GM21576 (cell line): ENCODE measurements at regions not wholly inside any gene's neighbourhood (a gene's known extent, or its start where the extent isn't known, plus 50 kb on each side); places are given as distances from the start of the nearest gene placed in this dataset.
"Not testable (repeated sequence)": the region's sequence is repeated elsewhere in the genome, so short reads cannot be mapped to it uniquely, and the experiment has no call there.

ENCODE experiments used
- ATAC-seq: cut with Tn5 transposase; IDR thresholded peaks from one replicate; pipeline ENCODE4 v1.9.1; 2021; ENCODE audit warnings: mild to moderate bottlenecking, moderate library complexity; ENCODE audit not compliant: unreplicated experiment

DNA sequence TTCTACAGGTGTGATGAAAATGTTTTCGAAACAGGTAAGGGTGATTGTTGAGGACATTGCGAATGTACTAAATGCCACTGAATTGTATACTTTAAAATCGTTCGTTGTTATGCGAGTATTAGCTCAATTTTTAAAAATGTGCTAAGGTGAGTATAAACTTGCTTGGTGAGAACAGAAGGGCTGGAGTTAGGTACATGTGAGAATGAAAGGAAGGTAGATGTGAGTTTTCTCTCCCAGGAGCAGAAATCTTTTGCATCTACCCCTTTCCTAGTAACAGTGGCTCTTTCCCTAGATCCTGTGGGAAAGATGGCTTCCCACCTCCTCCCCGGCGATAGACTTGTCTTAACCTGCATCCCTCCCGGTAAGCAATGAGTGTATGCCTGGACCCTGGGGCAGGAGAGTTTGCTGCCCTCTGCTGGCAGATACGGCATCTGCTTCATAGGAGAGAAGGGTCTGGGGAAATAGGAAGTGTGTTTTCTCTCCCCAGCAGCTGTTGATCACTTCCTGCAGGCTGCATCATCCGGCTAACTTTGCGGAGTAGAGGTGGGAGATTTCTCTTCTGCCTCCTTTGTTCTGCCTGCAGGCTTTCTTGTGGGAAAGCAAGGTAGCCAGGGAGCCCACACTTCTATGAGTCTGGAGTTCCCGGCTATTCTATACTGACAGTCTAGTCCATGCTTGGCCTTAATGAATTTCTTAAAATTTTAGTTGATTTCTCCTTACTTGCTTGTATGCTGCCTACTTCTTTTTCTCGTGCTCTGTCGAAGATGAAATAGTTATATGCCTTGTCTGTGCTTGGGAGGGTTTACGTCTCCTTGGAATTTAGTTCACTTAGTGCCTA, 373.3 kb upstream of the SEMA6A start:
- ATAC-seq = peak; percentile 100

GRCh38 chr5:116945613-116946382, 371.2 kb upstream of the SEMA6A start:
- ATAC-seq = not testable (repeated sequence)

DNA sequence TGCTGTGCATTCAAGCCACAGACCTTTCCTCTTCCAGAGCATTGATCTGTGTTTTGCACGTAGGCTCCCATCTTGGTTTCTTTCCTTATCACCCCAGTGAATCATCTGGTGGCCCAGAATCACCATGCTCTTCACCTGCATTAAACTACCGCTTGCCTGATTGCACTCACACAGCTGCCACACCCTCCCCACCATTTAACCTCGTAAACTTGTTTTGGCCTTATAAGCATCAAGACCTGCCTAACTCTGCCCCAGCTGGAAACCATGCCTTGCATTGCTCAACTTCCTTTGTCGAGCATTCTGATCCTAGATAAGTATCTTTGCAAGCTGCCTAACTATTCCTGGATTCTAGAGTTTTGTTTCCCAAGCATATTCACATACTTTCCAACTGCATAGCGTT, 369.6 kb upstream of the SEMA6A start:
- no peak for ATAC-seq

DNA sequence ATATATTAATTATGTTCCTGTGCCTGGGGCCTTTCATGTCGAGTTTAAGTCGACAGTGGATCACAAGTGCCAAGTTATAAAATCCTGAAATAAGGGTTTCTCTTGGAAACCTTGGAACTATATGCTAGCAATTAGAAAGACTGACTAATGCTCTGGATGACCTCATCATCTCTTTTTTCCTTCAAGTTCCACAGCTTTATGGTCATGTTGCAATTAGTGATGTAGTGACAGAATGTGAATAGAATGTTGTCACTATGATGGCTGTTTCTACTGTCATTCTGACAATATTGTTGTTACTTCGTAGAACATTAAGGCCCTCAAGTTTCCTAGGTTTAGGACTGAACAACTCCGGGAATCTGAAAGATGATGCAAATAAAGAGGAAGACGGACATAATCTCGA, 368.0 kb upstream of the SEMA6A start:
- ATAC-seq = no peak

DNA sequence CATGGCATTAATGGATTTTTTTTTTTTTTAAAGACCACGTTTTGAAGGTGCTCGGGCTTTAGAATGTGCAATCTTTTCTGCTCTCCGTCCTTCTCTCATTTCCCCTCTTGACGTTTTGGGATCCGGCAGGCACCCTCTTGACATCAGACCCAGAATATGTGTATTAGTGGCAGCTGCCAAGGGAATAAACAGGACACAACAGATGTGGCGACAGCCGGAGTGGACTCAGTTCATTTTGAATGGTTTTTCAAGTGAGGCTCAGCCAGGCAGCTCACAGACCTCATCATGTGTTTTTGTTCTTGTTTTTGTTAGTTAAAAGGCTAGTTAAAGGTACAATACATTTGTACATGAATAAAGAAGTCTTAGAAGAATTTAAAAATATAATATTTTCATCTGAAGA, 365.0 kb upstream of the SEMA6A start:
- ATAC-seq = no peak

- no peak for ATAC-seq
These were observed 363.9 kb upstream of the SEMA6A start for GRCh38 chr5:116938488-116938887.

DNA sequence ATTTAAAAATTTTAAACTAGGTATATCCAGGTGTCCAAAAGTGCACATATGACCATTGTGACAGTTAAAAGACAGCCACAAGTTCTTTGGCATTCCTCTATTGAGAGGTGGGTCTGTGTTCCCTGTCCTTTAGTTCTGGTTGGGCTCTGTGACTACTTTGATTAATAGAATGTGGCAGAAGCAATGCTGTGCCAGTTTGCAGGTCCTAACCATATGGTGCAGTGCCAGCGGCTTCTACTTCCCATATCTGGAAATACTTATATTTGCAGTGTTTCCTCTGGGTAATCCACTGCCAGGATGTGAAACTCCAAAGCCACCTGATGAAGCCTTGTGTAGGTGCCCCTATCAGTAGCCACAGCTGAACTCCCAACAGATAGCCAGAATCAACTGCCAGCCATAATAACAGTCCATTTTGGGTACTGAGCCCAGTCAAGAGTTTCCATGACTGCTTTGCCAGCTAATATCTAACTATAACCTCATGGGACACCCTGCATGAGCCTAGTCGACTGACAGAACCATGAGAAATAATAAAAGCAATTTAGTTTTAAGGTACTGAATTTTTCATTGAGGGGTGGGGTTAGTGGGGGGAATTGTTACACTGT, 361.0 kb upstream of the SEMA6A start:
- no peak for ATAC-seq

DNA sequence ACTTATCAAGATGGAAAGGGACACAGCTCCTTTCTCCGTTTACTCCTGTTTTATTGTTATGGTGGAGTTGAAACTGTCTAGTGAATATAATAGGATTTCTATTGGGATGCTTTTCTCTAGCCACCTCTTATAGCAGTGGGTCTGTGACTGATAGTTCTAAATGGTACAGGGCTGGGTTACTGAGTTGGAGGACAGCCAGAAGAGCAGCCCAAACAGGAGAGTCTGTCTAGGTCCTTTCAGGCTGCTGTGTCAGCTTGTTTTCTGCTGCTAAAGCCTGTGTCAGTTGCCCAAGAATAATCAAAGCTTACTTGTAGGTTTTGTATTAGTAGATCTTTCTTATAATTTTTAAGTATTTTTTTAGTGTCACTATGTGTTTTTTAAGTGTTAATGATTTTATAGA, 356.0 kb upstream of the SEMA6A start:
- ATAC-seq = no peak

DNA sequence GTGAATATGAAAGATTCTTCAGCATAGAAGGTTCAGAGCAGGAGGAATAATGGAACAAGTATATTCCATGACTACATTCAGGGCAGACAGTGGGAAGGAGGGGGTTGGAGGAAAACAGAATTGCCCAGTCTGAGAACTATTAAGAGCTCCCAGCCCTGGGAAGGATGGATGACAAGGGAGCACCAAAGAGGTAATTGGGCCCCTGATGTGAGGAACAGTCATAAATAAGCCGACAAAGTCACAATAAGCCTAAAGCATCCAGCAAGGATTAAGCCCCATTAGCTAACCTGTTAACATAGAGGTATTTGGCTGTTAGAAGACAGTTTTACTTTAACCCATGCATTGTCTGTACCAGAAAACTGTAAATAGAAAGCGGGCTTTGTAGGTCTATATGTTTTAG, 348.7 kb upstream of the SEMA6A start:
- no peak for ATAC-seq

GRCh38 chr5:116922532-116922931, 347.9 kb upstream of the SEMA6A start:
- ATAC-seq = peak; percentile 90

DNA sequence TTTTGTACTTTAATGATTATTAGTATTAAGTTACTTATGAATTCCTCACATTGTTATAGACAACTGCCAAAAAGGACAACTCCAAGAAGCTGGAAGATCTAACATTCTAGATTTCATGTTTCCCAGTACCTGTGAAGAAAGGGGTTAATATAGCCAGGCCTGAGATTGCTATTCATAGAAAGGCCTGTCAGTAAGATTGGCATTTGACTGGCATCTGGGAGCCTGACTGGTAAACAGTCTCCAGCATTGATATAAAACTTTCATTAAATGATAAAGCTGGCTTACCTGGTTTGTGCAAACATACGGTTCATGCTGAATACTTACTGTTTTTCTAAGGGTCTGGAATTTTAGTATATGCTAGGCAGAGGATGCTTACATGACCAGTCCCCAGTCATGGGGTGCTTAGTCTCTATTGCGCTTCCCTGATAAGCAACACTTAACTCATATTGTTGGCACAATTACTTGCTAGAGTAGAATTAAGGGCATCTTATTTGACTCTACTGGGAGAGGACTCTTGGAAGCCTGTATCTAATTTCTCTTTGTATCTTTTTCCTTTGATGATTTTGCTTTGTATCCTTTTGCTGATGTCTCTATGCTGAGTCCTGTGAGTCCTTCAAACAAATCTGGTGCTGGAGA, 340.4 kb upstream of the SEMA6A start:
- ATAC-seq = no peak

GRCh38 chr5:116912221-116912620, 337.6 kb upstream of the SEMA6A start:
- ATAC-seq = no peak

DNA sequence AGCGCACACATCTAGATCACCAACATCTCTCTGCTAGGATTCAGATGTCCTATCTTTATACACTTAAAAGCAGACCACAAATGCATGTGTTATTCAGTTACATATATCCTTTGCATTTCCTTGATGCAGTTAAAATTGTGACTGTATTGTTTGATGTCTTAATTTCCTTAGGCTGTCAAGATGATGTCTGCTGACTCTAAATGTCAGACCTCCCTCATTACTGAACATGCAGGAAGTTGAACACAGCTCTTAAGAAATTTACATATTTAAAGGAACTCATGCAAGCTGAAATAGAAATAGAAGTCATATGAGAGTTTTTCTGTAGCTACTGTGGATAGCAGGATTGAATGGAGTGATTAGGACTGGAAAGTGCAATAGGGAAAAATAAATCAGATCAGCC, 336.5 kb upstream of the SEMA6A start:
- no peak for ATAC-seq

GRCh38 chr5:116908537-116908936, 333.9 kb upstream of the SEMA6A start:
- peak; percentile 83 for ATAC-seq

GRCh38 chr5:116905885-116906284, 331.3 kb upstream of the SEMA6A start:
- ATAC-seq = peak; percentile 51

GRCh38 chr5:116900793-116901192, 326.2 kb upstream of the SEMA6A start:
- no peak for ATAC-seq

- peak; percentile 78 for ATAC-seq
These were observed 324.3 kb upstream of the SEMA6A start for GRCh38 chr5:116898917-116899316.

GRCh38 chr5:116897291-116897690, 322.7 kb upstream of the SEMA6A start:
- no peak for ATAC-seq

DNA sequence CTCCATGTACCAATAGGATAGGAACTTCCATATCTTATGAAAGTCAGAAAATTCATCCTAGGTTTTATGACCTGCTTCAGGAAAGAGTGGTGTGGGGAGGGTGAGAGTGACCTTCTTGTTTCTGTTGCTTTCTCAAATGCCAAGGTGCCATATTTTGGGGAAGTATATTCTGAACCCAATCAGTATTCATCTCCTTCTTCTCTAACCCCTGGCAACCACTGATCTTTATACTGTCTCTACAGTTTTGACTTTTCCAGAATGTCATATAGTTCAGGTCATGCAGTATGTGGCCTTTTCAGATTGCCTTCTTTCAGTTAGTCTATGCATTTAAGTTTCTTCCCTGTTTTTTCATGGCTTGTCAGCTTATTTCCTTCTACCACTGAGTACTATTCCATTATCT, 321.4 kb upstream of the SEMA6A start:
- no peak for ATAC-seq

DNA sequence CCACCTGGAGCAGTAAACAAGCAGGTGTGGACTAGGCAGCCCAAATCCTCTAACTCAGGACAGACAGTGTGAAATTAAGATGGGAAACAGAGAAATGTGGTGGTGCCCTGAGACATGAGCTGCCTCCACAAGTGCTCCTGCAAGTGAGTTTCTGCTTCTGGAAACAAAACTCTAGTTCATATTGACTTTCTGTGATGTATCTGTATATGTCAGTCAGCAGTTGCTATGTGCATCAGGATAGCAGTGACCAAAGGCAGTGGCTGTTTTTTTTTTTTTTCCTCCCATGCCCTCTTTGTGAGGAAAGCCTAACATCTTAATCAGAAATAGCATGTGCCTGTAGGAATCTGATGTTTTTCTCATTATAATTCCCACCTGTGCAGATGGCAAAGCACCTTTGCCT, 318.4 kb upstream of the SEMA6A start:
- ATAC-seq = no peak

- no peak for ATAC-seq
These were observed 312.5 kb upstream of the SEMA6A start for GRCh38 chr5:116887104-116887503.
